ENCODE measurements at regions not wholly inside any gene's neighbourhood (a gene's known extent, or its start where the extent isn't known, plus 50 kb on each side); places are given as distances from the start of the nearest gene placed in this dataset.

- DNase-seq, result no peak
Measured at GRCh38 chr10:109474261-109474660, 449.1 kb downstream of the XPNPEP1 start.

GRCh38 chr10:109467551-109467950, 455.8 kb downstream of the XPNPEP1 start:
- DNase-seq, result no peak

DNA sequence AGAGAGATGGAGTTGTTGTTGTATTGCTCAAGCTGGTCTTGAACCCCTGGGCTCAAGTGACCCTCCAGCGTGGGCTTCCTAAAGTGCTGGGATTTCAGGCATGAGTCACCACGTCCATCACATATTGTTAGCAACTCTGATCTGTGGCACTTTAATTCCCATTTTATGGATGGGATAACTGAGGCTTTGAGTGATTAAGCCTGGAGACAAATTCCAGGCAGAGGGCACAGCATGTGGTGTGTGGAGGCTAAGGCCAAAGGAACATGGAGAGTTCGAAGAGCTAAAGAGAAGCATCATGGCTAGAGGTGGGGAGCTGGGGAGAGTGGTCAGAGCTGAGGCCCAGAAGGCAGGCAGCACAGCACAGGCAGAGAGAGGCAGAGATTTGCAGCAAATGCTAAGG, 458.4 kb downstream of the XPNPEP1 start:
- no peak for DNase-seq

- DNase-seq, result no peak
Measured at GRCh38 chr10:109457302-109457638, 466.0 kb downstream of the XPNPEP1 start.

GRCh38 chr10:109456566-109457301, 466.6 kb downstream of the XPNPEP1 start:
- no peak for DNase-seq

DNA sequence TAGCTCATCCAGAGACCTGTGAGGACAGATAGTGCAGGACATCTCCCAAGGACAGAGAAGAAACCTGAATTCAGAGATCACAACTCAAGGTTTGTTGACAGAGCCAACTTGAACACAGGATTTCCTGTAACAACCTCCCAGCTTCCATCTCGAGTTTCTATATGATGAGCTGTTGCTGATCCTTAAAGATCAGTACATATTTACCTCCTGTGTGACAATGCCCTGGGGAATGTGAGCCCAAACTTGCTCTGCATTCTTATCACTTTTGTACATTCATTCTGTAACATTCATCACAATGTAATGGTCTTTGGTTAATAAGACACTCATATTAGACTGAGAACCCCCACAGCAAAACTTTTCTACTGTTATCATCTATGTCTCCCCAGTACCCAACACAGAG, 468.6 kb downstream of the XPNPEP1 start:
- no peak for DNase-seq

- no peak for DNase-seq
Measured at GRCh38 chr10:109451879-109452278, 471.4 kb downstream of the XPNPEP1 start.

DNA sequence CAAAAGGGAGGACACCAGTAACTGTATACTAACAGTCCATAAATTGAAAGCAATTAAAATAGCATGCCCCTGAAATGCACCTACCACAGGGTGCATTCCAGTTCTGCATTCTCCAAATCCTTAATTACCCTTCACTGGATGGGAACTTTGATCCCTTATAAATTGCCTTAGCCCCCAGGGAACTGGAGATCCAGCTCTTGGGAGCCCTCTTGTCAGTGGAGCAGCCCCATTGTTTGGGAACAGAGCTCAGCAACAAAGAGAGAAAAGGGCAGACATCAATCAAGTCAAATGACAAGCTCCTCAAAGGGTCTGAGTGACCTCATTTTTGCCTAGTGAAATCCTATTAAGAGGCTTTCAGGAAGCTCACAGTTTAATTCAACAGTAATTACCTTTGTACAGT, 472.6 kb downstream of the XPNPEP1 start:
- no peak for DNase-seq

DNA sequence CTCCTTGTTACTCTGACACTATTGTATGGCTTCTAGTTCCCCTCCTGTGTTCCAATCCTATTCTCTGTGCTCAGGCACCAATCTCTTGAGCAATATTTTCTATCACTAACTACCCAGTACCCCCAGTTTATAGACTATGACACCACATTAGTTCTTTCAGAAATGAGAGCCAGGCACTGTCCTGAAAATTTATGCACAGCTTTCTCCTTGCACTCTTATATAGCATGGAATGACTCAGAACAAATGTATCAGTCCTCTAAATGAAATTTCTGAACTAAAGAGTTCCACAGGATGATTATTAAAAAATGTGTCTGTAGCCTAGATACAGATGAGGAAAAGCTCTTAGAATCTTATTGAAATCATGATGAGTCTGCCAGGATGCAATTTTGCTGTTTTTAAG, 489.9 kb downstream of the XPNPEP1 start:
- no peak for DNase-seq

- no peak for DNase-seq
Measured at GRCh38 chr10:109432281-109432680, 491.0 kb downstream of the XPNPEP1 start.

GRCh38 chr10:109430799-109431198, 492.5 kb downstream of the XPNPEP1 start:
- DNase-seq, result no peak

GRCh38 chr10:109430043-109430760, 493.1 kb downstream of the XPNPEP1 start:
- no peak for DNase-seq

- DNase-seq, result no peak
Measured at GRCh38 chr10:109428775-109429491, 494.4 kb downstream of the XPNPEP1 start.

DNA sequence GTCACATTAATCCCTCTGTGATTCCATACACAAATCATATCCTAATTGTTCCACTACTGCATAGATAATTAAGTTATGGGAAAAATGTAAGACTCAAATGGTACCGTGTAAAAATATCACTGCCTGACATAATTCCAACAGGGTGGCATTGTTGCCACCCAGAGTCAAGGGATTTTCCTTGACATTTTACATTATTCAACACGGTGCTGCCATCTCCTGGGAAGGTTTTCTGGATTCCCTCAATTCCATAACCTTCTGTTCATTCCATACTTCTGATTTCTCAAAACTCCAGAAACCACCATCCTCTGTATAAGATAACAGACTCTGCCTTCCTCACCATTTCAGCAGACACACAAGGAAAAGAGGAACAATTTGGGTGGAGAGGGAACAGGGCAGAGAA, 495.9 kb downstream of the XPNPEP1 start:
- no peak for DNase-seq

DNA sequence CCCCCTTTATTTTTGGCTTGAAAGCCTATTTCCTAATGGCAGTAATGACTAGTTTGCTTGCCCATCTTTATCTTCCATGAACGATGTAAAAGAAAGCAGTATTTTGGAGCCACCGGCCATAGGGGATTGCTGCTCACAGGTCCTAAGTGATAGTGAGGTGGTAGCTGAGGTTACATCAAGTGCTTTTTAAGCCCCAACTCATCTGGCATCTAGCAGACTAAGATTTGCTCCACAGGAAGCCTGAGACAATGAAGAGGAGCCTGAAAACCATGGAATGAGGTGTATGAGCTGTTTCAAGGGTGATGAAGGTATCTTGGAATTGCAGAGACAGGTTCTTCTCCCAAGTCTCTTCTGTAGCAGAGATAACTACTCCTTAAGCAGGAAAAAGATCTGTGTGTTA, 496.3 kb downstream of the XPNPEP1 start:
- no peak for DNase-seq

- DNase-seq, result no peak
Measured at GRCh38 chr10:109418795-109419194, 504.5 kb downstream of the XPNPEP1 start.

- DNase-seq, result no peak
Measured at GRCh38 chr10:109417803-109418202, 505.5 kb downstream of the XPNPEP1 start.

DNA sequence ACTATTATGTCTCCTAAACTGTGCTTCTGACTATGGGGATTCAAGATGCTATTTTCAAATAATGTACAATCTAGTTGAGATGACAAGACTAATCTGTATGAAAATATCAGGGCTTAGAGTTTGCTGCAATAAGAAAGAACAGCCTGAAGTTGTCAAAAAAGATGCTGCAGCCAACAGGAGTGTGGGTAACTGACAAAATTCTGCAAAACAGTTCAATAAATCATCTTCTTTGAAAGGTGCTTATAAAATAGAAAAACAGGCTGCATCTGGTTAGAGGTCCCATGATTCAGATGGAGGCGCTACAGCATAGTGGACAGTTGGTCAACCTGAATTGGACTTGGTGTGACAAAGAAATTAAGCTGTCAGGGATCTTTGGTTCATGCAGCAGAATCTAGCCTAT, 511.0 kb downstream of the XPNPEP1 start:
- no peak for DNase-seq

GRCh38 chr10:109411917-109412316, 511.4 kb downstream of the XPNPEP1 start:
- DNase-seq, result no peak

GRCh38 chr10:109405338-109405737, 518.0 kb downstream of the XPNPEP1 start:
- no peak for DNase-seq

DNA sequence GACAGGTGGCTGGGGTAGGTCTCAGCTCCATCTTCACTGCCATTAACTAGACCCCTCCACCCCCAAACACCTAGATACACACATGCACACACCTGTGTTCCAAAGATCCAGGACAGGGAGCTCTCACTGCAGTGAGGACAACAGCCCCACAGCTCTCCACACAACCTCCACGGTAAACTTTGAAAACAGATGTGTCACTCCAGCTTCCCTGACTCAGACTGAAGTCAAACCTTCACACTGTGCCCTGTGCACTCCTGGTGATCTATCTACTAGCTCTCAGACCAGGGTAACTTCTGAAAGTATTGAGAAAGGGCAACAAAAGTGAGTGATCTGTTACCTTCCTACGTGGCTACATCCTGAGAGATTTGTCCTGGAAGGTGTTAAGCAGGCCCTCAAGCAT, 519.8 kb downstream of the XPNPEP1 start:
- DNase-seq, result no peak

DNA sequence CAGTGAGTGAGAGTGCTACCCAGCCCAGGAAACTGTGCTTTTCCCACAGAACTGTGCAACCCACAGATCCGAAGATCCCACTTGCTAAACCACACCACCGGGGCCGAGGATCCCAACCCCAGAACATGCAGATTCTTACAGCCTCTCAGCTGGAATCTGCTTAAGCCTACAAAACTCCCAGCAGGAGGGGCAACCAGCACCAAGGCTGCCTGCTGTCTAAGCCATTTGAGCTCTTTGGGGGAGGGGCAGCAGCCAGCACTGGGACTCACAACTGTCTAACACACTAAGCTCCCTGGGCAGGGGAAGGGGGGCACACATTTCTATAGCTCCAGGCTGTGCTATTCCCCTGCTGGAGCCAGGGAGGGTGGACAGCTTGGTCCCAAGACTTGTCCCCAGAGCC, 529.9 kb downstream of the XPNPEP1 start:
- DNase-seq, result no peak

DNA sequence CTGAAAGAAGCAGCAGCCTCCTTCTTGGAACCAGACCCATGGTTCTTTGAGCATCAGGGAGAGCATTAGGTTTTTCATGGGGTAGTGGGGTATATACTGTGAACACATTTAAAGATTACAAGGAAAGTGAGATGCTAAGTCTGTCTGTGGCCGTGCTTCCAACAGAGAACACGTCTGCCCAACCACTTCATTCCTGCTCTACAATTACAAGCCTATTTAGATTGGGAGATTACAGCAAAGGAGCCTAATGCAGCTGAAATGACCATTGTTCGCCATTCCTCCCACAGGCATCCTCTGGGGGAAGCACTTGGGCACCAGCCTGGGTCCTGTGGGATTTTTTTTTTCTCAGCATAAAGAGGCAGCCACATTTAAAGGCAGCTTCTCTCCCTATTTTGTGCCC, 536.4 kb downstream of the XPNPEP1 start:
- DNase-seq, result no peak

DNA sequence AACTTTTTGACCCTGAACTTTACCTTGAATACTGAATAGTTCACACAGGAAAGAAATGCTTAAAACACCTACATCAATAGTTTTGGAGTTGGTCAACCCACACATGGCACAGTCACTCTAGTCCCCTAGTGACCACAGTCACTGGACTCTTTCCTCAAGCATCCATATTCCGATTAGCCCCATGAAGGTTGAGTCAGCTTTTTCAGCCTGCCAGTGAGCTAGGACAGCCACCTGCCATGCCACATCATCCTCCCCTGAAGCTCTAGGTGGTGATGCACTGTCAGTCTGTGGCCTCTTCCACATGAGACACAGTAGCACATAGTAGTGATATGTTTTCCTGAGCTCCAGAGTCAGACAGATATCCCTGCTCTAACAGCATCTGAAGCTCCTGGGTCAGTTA, 537.2 kb downstream of the XPNPEP1 start:
- no peak for DNase-seq

Data from inflammatory macrophage treated with lipopolysaccharide for 4 hours (primary cell).